Endothelial cell of umbilical vein (primary cell): ENCODE measurements at regions not wholly inside any gene's neighbourhood (a gene's known extent, or its start where the extent isn't known, plus 50 kb on each side); places are given as distances from the start of the nearest gene placed in this dataset.

Experiments
- BruUV-seq: library from RNA; stranded (reverse); fragments of 400-500 nt; replicated peaks from 2 replicates; lab custom pipeline; 2021; lab: Mats Ljungman, UMichigan
- CTCF ChIA-PET: fragments of 300-600, 350-600 bp; sonication (Branson Sonifier 250); formaldehyde crosslinking; loops from one replicate; lab custom pipeline; 2021; ENCODE audit warnings: antibody characterized with exemption, inconsistent platforms; lab: Charles Lee
- POLR2A ChIA-PET: fragments of 300-600, 350-600 bp; sonication (Branson Sonifier 250); formaldehyde crosslinking; loops from one replicate; lab custom pipeline; 2021; ENCODE audit warnings: antibody characterized with exemption, inconsistent platforms; lab: Charles Lee
- DNase-seq: peaks from one replicate; pipeline ENCODE4 v3.0.0-alpha.2; 2011; ENCODE audit warnings: low read depth, low spot score
- FAIRE-seq: peaks from 2 replicates; lab custom pipeline; 2011; peaks lifted over from hg19 to GRCh38; lab: Jason Lieb, UNC
- H2AFZ ChIP-seq: 2 replicates; pipeline ENCODE4 v1.6.0; 2012; ENCODE audit warnings: low read depth, low read length, control low read depth, inconsistent platforms
- H3K27ac ChIP-seq: 2 replicates; pipeline ENCODE4 v1.5.1; 2011; ENCODE audit warnings: low read depth, mild to moderate bottlenecking, control low read depth, low read length, moderate library complexity; ENCODE audit not compliant: insufficient read depth
- H3K27me3 ChIP-seq, 2 experiments: 2 replicates each; pipeline versions ENCODE4 v1.6.0 to v1.6.1; 2011; ENCODE audit warnings: low read length in 2 of 2, mixed read lengths in 1 of 2; ENCODE audit not compliant: control insufficient read depth in 2 of 2, insufficient read depth in 2 of 2
- H3K36me3 ChIP-seq, 2 experiments: 2 replicates in 1 of 2; 3 replicates in 1 of 2; pipeline ENCODE4 v1.5.1; 2011; ENCODE audit warnings: low read length in 2 of 2, mild to moderate bottlenecking in 1 of 2, moderate library complexity in 1 of 2; ENCODE audit not compliant: control insufficient read depth in 2 of 2, insufficient read depth in 2 of 2; ENCODE audit errors: extremely low read depth in 1 of 2
- H3K4me1 ChIP-seq: 3 replicates; pipeline ENCODE4 v1.5.1; 2011; ENCODE audit warnings: mild to moderate bottlenecking, low read length; ENCODE audit not compliant: control insufficient read depth, insufficient read depth; ENCODE audit errors: extremely low read depth
- H3K4me2 ChIP-seq: 2 replicates; pipeline ENCODE4 v1.6.1; 2011; ENCODE audit warnings: low read length, control low read depth, mixed read lengths; ENCODE audit not compliant: insufficient read depth
- H3K4me3 ChIP-seq, 3 experiments: fragments of 200-600 bp in 1 of 3; sonication (generic), shearing (Covaris generic) in 1 of 3; replicated peaks in 1 of 3; 2 replicates each; pipeline ENCODE4 v1.5.1; 2011 to 2016; ENCODE audit warnings: control low read depth in 3 of 3, low read length in 3 of 3, mild to moderate bottlenecking in 2 of 3, inconsistent platforms in 1 of 3, low read depth in 1 of 3, moderate library complexity in 1 of 3; ENCODE audit not compliant: insufficient read depth in 1 of 3
- H3K79me2 ChIP-seq: 2 replicates; pipeline ENCODE4 v1.6.0; 2012; ENCODE audit warnings: low read length, inconsistent platforms; ENCODE audit not compliant: control insufficient read depth, insufficient read depth
- H3K9ac ChIP-seq: replicated peaks from 2 replicates; pipeline ENCODE3; 2011; ENCODE audit warnings: low read length, control low read depth; ENCODE audit not compliant: insufficient read depth; ENCODE audit errors: extremely low read depth
- H3K9me1 ChIP-seq: replicated peaks from 3 replicates; pipeline ENCODE4 v1.6.0; 2011; ENCODE audit warnings: mild to moderate bottlenecking, low read length; ENCODE audit not compliant: control insufficient read depth, insufficient read depth; ENCODE audit errors: extremely low read depth
- H3K9me3 ChIP-seq: replicated peaks from 2 replicates; pipeline ENCODE4 v1.5.1; 2012; ENCODE audit warnings: low read length, inconsistent platforms; ENCODE audit not compliant: control insufficient read depth, insufficient read depth
- H4K20me1 ChIP-seq: replicated peaks from 2 replicates; pipeline ENCODE3; 2011; ENCODE audit warnings: mild to moderate bottlenecking, low read length; ENCODE audit not compliant: control insufficient read depth, insufficient read depth; ENCODE audit errors: extremely low read depth
- CTCF ChIP-seq, 2 donors: IDR thresholded peaks; 1 replicate in 1 of 2; 2 replicates in 1 of 2; pipeline ENCODE4 v1.5.1; 2011; ENCODE audit warnings: low read length in 2 of 2, mild to moderate bottlenecking in 2 of 2, moderate library complexity in 2 of 2, control low read depth in 1 of 2, inconsistent platforms in 1 of 2, low read depth in 1 of 2; ENCODE audit not compliant: insufficient read depth in 1 of 2; ENCODE audit errors: extremely low read depth in 1 of 2
- EZH2 ChIP-seq: IDR thresholded peaks from 2 replicates; pipeline ENCODE4 v1.6.1; 2012; ENCODE audit warnings: borderline replicate concordance, low read depth, mild to moderate bottlenecking, moderate library complexity, low read length, inconsistent platforms; ENCODE audit not compliant: severe bottlenecking
- FOS ChIP-seq: IDR thresholded peaks from 2 replicates; pipeline ENCODE4 v1.6.1; 2011; ENCODE audit warnings: mild to moderate bottlenecking, low read length, moderate library complexity, borderline replicate concordance; ENCODE audit not compliant: insufficient read depth
- GATA2 ChIP-seq: IDR thresholded peaks from 2 replicates; pipeline ENCODE4 v1.7.0; 2011; ENCODE audit warnings: low read depth, mild to moderate bottlenecking, moderate library complexity, mixed read lengths, low read length; ENCODE audit not compliant: insufficient read length, insufficient read depth
- JUN ChIP-seq: IDR thresholded peaks from 2 replicates; pipeline ENCODE4 v1.6.1; 2011; ENCODE audit warnings: borderline replicate concordance, low read depth; ENCODE audit not compliant: insufficient read length, insufficient read depth
- MAX ChIP-seq: IDR thresholded peaks from 2 replicates; pipeline ENCODE4 v1.6.1; 2011; ENCODE audit not compliant: insufficient read depth, insufficient read length
- MYC ChIP-seq: IDR thresholded peaks from one replicate; pipeline ENCODE4 v1.6.1; 2011; ENCODE audit warnings: mild to moderate bottlenecking, low read depth, low read length
- POLR2A ChIP-seq: IDR thresholded peaks from 2 replicates; pipeline ENCODE4 v1.6.1; 2012; ENCODE audit warnings: low read depth, mild to moderate bottlenecking, control low read depth, low read length
- POLR2AphosphoS5 ChIP-seq: IDR thresholded peaks from 2 replicates; pipeline ENCODE4 v1.6.1; 2012; ENCODE audit warnings: low read depth, mild to moderate bottlenecking, control low read depth, low read length, moderate library complexity; ENCODE audit not compliant: insufficient read depth
- dilution Hi-C: fragments of 300-500 bp; cut with MboI; formaldehyde crosslinking; loops from one replicate; pipeline ENCODE4 v1.15.0; 2019; ENCODE audit warnings: low sequenced_read_pairs; ENCODE audit not compliant: extremely low pct_ligation_motif_present
- intact Hi-C: fragments of 100-400 bp; cut with micrococcal nuclease; formaldehyde crosslinking; loops from one replicate; pipeline ENCODE4 v1.10.0; 2022

- H3K27me3 ChIP-seq = no peaks in the 10 kb centered on the region
- FAIRE-seq = no peak
- TF ChIP-seq GATA2 (no peak), CTCF (IDR thresholded peaks at IDR 0.05; ENCODE audit: extremely low read depth in 1 of 2, insufficient read depth in 1 of 2, low read depth in 1 of 2, low read length in 2 of 2) (no peak), JUN (no peak)
- no peak overlapping the region for H3K27ac ChIP-seq
- no peak overlapping the region for H3K9ac ChIP-seq
- H4K20me1 ChIP-seq = no peaks in the 10 kb centered on the region
- DNase-seq = no peak
- CTCF ChIA-PET = no interaction called here
- no peaks in the 10 kb centered on the region for H3K9me3 ChIP-seq
- no peak overlapping the region for H3K4me3 ChIP-seq
- intact Hi-C loops = no loop called here
- no peaks in the 10 kb centered on the region for H3K4me1 ChIP-seq
- no peak overlapping the region for H2AFZ ChIP-seq
- no TSS peak for BruUV-seq
- no peaks in the 10 kb centered on the region for H3K36me3 ChIP-seq
- dilution Hi-C loops = no loop called here
- H3K79me2 ChIP-seq = no peaks in the 10 kb centered on the region
- POLR2A ChIA-PET = no interaction called here
- no peak overlapping the region for H3K4me2 ChIP-seq
- peaks cover 3% of the 10 kb centered on the region for H3K9me1 ChIP-seq
Observed at GRCh38 chr6:21354805-21355238, 238.7 kb upstream of the SOX4 start.

- H3K36me3 ChIP-seq = no peaks in the 10 kb centered on the region
- TF ChIP-seq POLR2A (no peak), FOS (no peak), JUN (no peak), GATA2 (no peak), MYC (no peak), EZH2 (no peak), CTCF (IDR thresholded peaks at IDR 0.05; ENCODE audit: extremely low read depth in 1 of 2, insufficient read depth in 1 of 2, low read depth in 1 of 2, low read length in 2 of 2) (no peak), POLR2AphosphoS5 (no peak), MAX (no peak)
- no TSS peak for BruUV-seq
- H3K9ac ChIP-seq = no peak overlapping the region
- H3K4me3 ChIP-seq = no peak overlapping the region
- DNase-seq = no peak
- ChIA-PET POLR2A (no interaction called here), CTCF (no interaction called here)
- FAIRE-seq = no peak
- no peaks in the 10 kb centered on the region for H3K27me3 ChIP-seq
- H3K79me2 ChIP-seq = no peaks in the 10 kb centered on the region
- H4K20me1 ChIP-seq = no peaks in the 10 kb centered on the region
- dilution Hi-C loops = no loop called here
- H3K9me1 ChIP-seq = peaks cover 3% of the 10 kb centered on the region
- no peaks in the 10 kb centered on the region for H3K4me1 ChIP-seq
- intact Hi-C loops = no loop called here
- no peak overlapping the region for H3K27ac ChIP-seq
- H3K9me3 ChIP-seq = no peaks in the 10 kb centered on the region
- no peak overlapping the region for H3K4me2 ChIP-seq
- H2AFZ ChIP-seq = no peak overlapping the region
Observed at GRCh38 chr6:21355638-21356037, 237.9 kb upstream of the SOX4 start.
